Karpas-422 (cell line): ENCODE measurements at regions not wholly inside any gene's neighbourhood (a gene's known extent, or its start where the extent isn't known, plus 50 kb on each side); places are given as distances from the start of the nearest gene placed in this dataset.

ENCODE experiments used
- DNase-seq: peaks from one replicate; pipeline ENCODE4 v3.0.0-alpha.2; 2015
- H2AFZ ChIP-seq: fragments of 200-600 bp; sonication (generic); 2 replicates; pipeline ENCODE4 v1.6.1; 2014; ENCODE audit warnings: antibody characterized with exemption, low read length, mixed read lengths
- H3K27ac ChIP-seq: fragments of 200-600 bp; sonication (generic); 2 replicates; pipeline ENCODE4 v1.5.1; 2014; ENCODE audit warnings: mild to moderate bottlenecking, low read length, moderate library complexity
- H3K27me3 ChIP-seq: fragments of 200-600 bp; sonication (generic); 2 replicates; pipeline ENCODE4 v1.6.1; 2014; ENCODE audit warnings: low read length, mixed read lengths
- H3K36me3 ChIP-seq: fragments of 200-600 bp; sonication (generic); 2 replicates; pipeline ENCODE4 v1.6.1; 2014; ENCODE audit warnings: low read length, mixed read lengths; ENCODE audit not compliant: insufficient read depth
- H3K4me1 ChIP-seq: fragments of 200-600 bp; sonication (generic); 2 replicates; pipeline ENCODE4 v1.6.1; 2014; ENCODE audit warnings: mild to moderate bottlenecking, low read length, mixed read lengths
- H3K4me2 ChIP-seq: fragments of 200-600 bp; sonication (generic); 2 replicates; pipeline ENCODE4 v1.6.1; 2014; ENCODE audit warnings: low read length, low read depth, mild to moderate bottlenecking; ENCODE audit not compliant: poor library complexity, severe bottlenecking
- H3K4me3 ChIP-seq: fragments of 200-600 bp; sonication (generic); 2 replicates; pipeline ENCODE4 v1.5.1; 2014; ENCODE audit warnings: mild to moderate bottlenecking, antibody characterized with exemption, low read length, mixed read lengths
- H3K79me2 ChIP-seq: fragments of 200-600 bp; sonication (generic); 2 replicates; pipeline ENCODE4 v1.6.1; 2014; ENCODE audit warnings: mild to moderate bottlenecking, low read length, mixed read lengths
- H3K9ac ChIP-seq: fragments of 200-600 bp; sonication (generic); 2 replicates; pipeline ENCODE4 v1.6.0; 2014; ENCODE audit warnings: low read length
- H3K9me2 ChIP-seq: fragments of 200-600 bp; sonication (generic), shearing (Covaris generic); replicated peaks from 2 replicates; pipeline ENCODE4 v1.6.0; 2014; ENCODE audit warnings: mild to moderate bottlenecking, low read length, moderate library complexity; ENCODE audit not compliant: insufficient read depth
- H3K9me3 ChIP-seq: fragments of 300-700, 200-600 bp; sonication (generic); 2 replicates; pipeline ENCODE4 v1.6.1; 2014; ENCODE audit warnings: low read length, mixed read lengths
- H4K20me1 ChIP-seq: fragments of 200-600 bp; sonication (generic); 2 replicates; pipeline ENCODE4 v1.6.1; 2014; ENCODE audit warnings: mild to moderate bottlenecking, antibody characterized with exemption, low read length, low read depth; ENCODE audit not compliant: insufficient read depth

DNA sequence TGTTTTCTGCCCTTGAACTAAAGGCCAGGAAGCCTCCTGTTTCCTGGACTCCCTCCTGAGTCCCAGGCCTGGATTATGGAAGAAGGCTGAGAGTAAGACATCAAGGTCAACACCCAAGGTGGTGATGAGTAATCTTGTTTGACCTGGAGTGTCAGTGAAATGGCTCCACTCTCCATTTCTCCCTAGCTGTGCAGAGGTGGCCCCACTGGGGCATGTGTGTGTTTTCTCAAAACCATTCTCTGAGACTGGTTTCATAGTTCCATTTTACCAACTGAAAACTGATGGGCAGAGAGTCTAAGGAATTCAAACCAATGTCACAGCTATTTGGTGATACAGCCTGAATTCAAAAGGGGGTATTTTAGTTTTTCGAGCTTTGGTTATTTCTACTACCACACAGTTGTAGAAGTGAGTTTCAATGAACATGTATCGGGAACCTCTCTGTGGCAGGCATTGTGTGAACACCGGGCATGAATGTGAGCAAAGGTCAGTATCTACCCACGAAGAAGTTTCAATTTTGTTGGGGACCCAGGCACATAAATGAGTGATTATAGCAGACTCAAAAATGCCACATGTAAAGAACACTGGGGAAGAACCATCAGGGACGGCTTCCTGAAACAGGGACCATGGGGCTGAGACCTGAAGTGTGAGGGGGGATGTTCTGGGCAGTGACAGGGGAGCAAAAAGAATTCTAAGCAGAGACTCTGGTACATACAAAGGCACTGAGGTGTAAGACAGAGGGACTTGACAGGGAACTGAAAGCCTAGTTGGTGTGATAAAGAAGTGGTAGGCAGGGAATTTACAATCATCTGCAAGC, 269.6 kb upstream of the KLF4 start:
- Histone ChIP-seq H2AFZ (no peak overlapping the region), H3K9me3 (no peaks in the 10 kb centered on the region), H3K4me2 (no peak overlapping the region), H3K4me3 (no peak overlapping the region), H3K4me1 (no peaks in the 10 kb centered on the region), H3K27ac (no peak overlapping the region), H3K36me3 (no peaks in the 10 kb centered on the region), H3K79me2 (no peaks in the 10 kb centered on the region), H3K9ac (no peak overlapping the region), H3K27me3 (no peaks in the 10 kb centered on the region), H3K9me2 (no peaks in the 10 kb centered on the region), H4K20me1 (no peaks in the 10 kb centered on the region)
- no peak for DNase-seq

DNA sequence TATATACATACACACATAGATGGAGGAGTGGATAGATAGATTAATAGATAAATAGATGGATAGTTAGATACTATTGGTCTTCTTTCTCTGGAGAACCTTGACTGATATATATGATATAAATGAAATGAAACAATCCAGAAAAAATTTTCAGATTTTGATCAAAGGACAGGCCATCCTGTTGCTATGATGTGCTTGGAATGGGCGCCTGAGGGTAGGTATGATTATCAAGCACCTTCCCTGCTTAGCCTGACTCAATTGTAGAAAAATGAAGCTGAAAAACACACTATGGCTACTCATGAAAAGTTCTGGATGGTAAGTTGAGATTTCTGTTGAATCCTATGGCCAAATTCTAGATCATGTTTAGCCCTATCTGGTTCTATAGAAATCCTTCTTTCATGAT, 266.5 kb upstream of the KLF4 start:
- Histone ChIP-seq H3K36me3 (no peaks in the 10 kb centered on the region), H3K9me3 (no peaks in the 10 kb centered on the region), H3K79me2 (no peaks in the 10 kb centered on the region), H2AFZ (no peak overlapping the region), H4K20me1 (no peaks in the 10 kb centered on the region), H3K9me2 (no peaks in the 10 kb centered on the region), H3K4me3 (no peak overlapping the region), H3K27ac (no peak overlapping the region), H3K9ac (no peak overlapping the region), H3K4me1 (no peaks in the 10 kb centered on the region), H3K4me2 (no peak overlapping the region), H3K27me3 (no peaks in the 10 kb centered on the region)
- DNase-seq: no peak

DNA sequence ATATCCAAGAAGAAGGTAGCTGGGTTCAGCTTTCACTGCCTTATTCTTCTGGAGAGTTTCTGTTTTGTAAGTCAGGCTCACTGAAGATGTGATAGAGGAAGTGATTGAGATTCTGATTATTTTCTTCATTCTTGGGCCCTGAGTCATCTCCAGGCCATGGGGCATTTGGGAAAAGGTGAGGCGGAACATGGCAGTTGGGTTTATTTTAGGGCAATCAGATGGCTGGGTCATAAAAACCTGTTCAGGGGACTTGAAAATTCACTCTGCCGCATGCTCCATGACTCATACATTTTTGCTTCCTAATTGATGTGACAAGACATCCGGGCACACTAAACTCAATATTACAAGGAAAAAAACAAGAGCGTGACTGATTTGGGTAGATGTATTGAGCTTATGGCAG, 265.7 kb upstream of the KLF4 start:
- H3K9ac ChIP-seq: no peak overlapping the region

DNA sequence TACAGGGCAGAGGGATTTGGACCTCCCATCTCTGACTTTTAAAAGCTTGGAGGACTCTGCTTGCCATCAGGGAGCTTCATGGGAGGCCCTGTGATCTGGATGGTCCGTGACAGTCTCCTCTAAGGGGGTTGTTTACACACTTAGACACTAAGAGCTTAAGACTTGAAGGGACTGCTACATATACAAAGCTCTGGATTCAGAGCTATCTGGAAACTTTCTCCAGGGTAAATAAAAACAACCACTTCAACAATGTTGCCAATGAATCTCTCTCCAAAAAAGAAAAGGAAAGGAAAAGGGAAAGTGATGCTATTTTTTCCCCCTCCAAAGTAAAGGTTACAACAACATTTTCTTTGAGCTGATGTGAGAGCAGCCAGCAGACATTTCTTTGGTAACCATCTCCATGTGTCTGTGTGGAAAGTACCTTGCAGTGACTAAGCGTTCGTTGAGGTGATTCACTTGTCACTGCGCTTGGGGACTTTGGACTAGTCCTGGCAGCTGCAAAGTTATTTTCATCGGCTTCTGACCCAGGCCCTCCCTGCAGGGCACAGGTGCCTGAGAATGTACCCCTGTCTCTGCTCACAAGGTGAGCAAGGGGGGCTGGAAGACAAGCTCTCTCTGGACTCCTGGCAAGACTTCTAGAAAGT, 262.1 kb upstream of the KLF4 start:
- H3K9ac ChIP-seq: no peak overlapping the region
- H4K20me1 ChIP-seq: no peaks in the 10 kb centered on the region
- no peaks in the 10 kb centered on the region for H3K4me1 ChIP-seq
- H3K4me3 ChIP-seq: no peak overlapping the region
- no peaks in the 10 kb centered on the region for H3K9me3 ChIP-seq
- no peak for DNase-seq
- no peak overlapping the region for H2AFZ ChIP-seq
- no peaks in the 10 kb centered on the region for H3K36me3 ChIP-seq
- no peaks in the 10 kb centered on the region for H3K79me2 ChIP-seq
- no peak overlapping the region for H3K4me2 ChIP-seq
- no peaks in the 10 kb centered on the region for H3K9me2 ChIP-seq
- H3K27ac ChIP-seq: no peak overlapping the region
- no peaks in the 10 kb centered on the region for H3K27me3 ChIP-seq

More for the DNA sequence above, 265.7 kb upstream of the KLF4 start:
- H3K79me2 ChIP-seq: no peaks in the 10 kb centered on the region
- H3K4me1 ChIP-seq: no peaks in the 10 kb centered on the region
- no peak overlapping the region for H3K4me2 ChIP-seq
- no peaks in the 10 kb centered on the region for H3K9me3 ChIP-seq
- H3K27ac ChIP-seq: no peak overlapping the region
- H2AFZ ChIP-seq: no peak overlapping the region
- no peaks in the 10 kb centered on the region for H3K36me3 ChIP-seq
- no peaks in the 10 kb centered on the region for H4K20me1 ChIP-seq
- DNase-seq: no peak
- H3K9me2 ChIP-seq: no peaks in the 10 kb centered on the region
- H3K27me3 ChIP-seq: no peaks in the 10 kb centered on the region
- no peak overlapping the region for H3K4me3 ChIP-seq

DNA sequence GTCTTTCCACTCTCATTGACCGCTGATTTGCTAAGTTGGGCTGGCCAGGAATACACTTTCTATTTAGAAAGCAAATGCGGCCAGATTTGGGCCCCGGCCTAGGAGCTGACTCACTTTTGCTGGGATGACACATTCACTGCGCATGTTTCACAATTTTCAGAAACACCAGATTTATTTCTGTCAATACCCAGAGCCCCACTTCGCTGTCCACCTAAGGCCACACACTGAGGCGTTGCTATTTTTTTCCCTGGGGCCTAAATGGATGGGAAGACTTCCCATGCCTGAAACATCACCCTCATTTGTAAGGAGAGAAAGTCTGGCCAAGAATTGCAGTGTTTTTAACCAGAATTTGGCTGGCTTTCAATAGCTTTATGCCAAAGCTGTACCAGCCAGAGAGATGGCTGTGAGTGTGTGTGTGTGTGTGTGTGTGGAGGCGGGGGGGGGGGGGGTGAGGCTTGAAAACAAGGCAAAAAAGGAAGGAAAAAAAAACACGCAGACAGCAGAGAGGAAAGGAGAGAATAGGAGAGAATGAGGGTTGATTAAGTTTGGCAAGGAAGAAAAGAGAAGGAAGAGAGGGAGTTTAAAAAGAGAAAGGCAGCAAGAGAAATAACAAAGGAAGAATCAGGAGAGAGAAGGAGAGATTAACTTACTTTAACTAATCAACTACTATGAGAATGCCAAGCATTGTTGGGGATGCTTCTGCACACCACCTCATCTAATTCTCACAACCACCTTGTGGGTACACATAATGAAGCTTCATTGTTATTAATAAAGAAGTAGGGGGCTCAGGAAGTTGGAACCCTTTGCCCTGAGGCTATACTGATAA, 261.4 kb upstream of the KLF4 start:
- Histone ChIP-seq H3K4me1 (no peaks in the 10 kb centered on the region), H3K9ac (no peak overlapping the region), H3K27ac (no peak overlapping the region), H3K4me2 (no peak overlapping the region), H3K9me3 (no peaks in the 10 kb centered on the region), H3K79me2 (no peaks in the 10 kb centered on the region), H3K36me3 (no peaks in the 10 kb centered on the region), H2AFZ (no peak overlapping the region), H3K27me3 (no peaks in the 10 kb centered on the region), H4K20me1 (no peaks in the 10 kb centered on the region), H3K9me2 (no peaks in the 10 kb centered on the region), H3K4me3 (no peak overlapping the region)
- no peak for DNase-seq

DNA sequence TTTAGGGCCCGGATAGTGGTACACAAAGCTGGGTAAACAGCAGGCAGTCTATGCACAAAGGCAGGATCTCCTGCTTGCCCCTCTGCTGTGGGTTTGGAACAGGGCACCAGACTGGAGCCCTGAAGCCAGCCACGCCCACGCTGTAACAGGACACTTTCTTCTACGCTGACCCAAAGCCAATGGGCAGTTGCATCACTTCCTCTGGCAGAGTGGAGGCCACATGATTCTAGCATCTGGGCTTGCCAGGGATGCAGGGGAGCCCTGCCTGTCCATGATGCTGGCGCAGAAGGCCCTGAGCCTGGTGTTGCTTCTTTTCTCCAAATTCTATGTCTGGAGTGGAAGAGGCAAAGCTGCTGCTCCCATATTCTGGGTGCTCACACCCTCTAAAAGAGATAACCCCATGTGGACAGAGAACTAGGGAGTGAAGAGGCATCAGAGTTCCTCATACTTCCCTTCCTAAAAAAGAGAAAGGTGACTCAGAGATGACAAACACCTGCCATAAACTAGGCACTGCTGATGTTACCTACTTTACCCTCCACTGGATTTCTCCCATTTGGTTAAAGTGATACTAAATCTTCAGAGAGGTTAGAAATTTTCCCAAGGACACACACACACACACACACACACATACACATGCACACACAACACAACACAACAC, 260.3 kb upstream of the KLF4 start:
- no peak overlapping the region for H3K27ac ChIP-seq
- H3K36me3 ChIP-seq: no peaks in the 10 kb centered on the region
- H3K9me2 ChIP-seq: no peaks in the 10 kb centered on the region
- no peak overlapping the region for H3K4me2 ChIP-seq
- no peak overlapping the region for H3K9ac ChIP-seq
- H3K9me3 ChIP-seq: no peaks in the 10 kb centered on the region
- H3K4me1 ChIP-seq: no peaks in the 10 kb centered on the region
- H3K79me2 ChIP-seq: no peaks in the 10 kb centered on the region
- no peak for DNase-seq
- no peaks in the 10 kb centered on the region for H3K27me3 ChIP-seq
- no peaks in the 10 kb centered on the region for H4K20me1 ChIP-seq
- no peak overlapping the region for H3K4me3 ChIP-seq
- H2AFZ ChIP-seq: no peak overlapping the region

DNA sequence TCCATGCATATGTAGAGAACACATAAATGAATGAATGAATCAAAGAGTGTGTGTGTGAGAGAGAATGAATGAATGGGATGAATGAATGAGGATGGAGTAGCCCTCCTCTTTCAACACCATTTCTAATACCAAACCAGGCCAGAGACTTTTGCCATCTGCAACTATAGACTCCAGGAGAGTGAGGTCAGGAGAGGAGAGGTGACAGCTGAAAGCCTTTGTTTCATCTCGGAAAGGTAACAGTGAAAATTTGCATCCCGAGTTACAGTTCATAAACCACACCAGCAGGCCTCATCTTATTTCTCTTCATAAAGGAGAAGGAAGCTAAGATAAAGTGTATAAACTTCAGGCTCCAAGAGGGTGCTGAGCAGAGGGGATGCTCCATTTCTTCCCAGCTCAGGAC, 255.3 kb upstream of the KLF4 start:
- Histone ChIP-seq H3K36me3 (no peaks in the 10 kb centered on the region), H3K4me1 (no peaks in the 10 kb centered on the region), H3K4me2 (no peak overlapping the region), H2AFZ (no peak overlapping the region), H3K9ac (no peak overlapping the region), H4K20me1 (no peaks in the 10 kb centered on the region), H3K27me3 (no peaks in the 10 kb centered on the region), H3K4me3 (no peak overlapping the region), H3K27ac (no peak overlapping the region), H3K9me3 (no peaks in the 10 kb centered on the region), H3K79me2 (no peaks in the 10 kb centered on the region), H3K9me2 (no peaks in the 10 kb centered on the region)
- DNase-seq: no peak
